ENCODE measurements at regions not wholly inside any gene's neighbourhood (a gene's known extent, or its start where the extent isn't known, plus 50 kb on each side); places are given as distances from the start of the nearest gene placed in this dataset.

DNA sequence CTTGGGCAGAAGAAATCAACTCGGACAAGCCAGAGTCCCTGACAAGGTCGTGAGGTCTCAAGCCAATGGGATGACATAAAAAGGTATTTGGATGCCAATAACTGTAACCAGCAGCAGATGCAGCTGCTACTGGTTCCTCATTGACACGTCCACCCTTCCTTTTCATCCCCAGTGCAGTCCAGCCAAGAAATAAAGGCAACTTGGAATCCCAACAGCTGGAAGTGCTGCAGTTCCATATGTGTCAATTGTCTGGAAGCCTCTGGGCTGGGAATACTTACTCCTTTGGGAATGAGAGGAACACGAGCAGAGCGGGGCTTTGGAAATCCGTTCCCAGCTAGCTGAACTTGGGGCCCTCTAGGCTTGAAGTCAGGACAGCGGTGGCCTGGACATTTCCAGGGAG lies 360.4 kb upstream of the ZFHX3 start:
- H3K4me3 ChIP-seq, result no peak overlapping the region
- no peaks in the 10 kb centered on the region for H3K36me3 ChIP-seq
- H3K27ac ChIP-seq, result no peak overlapping the region
- no peaks in the 10 kb centered on the region for H3K27me3 ChIP-seq
- no peaks in the 10 kb centered on the region for H3K9me3 ChIP-seq
- no peak for TF ChIP-seq POLR2A (IDR thresholded peaks at IDR 0.05)
- intact Hi-C loops (cut with DNase I), result no loop called here
- ATAC-seq (no peak), DNase-seq (no peak)
- H3K4me1 ChIP-seq, result no peaks in the 10 kb centered on the region
- 43% methylated on average over 3 of the region's 7 CpGs for WGBS (ENCODE audit: insufficient coverage, low coverage, low lambda C conversion rate, missing lambda C conversion rate)

DNA sequence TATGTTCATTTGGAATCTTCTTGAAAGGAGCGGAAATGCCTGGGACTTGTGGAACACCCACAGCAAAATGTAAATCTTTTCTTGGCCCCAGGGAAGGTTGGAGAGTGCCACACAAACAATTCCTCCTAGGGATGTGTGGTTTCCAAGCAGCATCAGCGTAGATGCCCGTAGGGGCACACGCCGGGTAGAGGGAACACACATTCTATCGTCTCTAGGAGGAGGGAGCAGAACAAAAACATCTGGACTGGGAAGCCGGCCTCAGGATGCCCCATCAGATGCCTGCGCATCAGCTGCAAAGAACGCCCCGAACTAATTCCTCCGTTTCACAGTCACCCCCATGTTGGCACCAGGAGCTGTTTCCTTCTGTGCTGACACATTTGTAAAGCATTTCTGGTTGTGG lies 357.9 kb upstream of the ZFHX3 start:
- no peaks in the 10 kb centered on the region for H3K27me3 ChIP-seq
- no peaks in the 10 kb centered on the region for H3K36me3 ChIP-seq
- 69% methylated on average over 1 of the region's 11 CpGs for WGBS (ENCODE audit: insufficient coverage, low coverage, low lambda C conversion rate, missing lambda C conversion rate)
- TF ChIP-seq, protein P1, sequence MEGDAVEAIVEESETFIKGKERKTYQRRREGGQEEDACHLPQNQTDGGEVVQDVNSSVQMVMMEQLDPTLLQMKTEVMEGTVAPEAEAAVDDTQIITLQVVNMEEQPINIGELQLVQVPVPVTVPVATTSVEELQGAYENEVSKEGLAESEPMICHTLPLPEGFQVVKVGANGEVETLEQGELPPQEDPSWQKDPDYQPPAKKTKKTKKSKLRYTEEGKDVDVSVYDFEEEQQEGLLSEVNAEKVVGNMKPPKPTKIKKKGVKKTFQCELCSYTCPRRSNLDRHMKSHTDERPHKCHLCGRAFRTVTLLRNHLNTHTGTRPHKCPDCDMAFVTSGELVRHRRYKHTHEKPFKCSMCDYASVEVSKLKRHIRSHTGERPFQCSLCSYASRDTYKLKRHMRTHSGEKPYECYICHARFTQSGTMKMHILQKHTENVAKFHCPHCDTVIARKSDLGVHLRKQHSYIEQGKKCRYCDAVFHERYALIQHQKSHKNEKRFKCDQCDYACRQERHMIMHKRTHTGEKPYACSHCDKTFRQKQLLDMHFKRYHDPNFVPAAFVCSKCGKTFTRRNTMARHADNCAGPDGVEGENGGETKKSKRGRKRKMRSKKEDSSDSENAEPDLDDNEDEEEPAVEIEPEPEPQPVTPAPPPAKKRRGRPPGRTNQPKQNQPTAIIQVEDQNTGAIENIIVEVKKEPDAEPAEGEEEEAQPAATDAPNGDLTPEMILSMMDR (IDR thresholded peaks at IDR 0.05), result no peak
- TF ChIP-seq POLR2A (IDR thresholded peaks at IDR 0.05), result no peak
- no peaks in the 10 kb centered on the region for H3K9me3 ChIP-seq
- no peaks in the 10 kb centered on the region for H3K4me1 ChIP-seq
- DNase-seq, result no peak
- intact Hi-C loops (cut with DNase I), result no loop called here
- no peak for ATAC-seq
- H3K27ac ChIP-seq, result no peak overlapping the region
- no peak overlapping the region for H3K4me3 ChIP-seq

GRCh38 chr16:73404001-73404400 lies 356.1 kb upstream of the ZFHX3 start:
- intact Hi-C loops (cut with DNase I), result no loop called here
- Histone ChIP-seq H3K27me3 (no peaks in the 10 kb centered on the region), H3K27ac (no peak overlapping the region), H3K4me1 (no peaks in the 10 kb centered on the region), H3K9me3 (no peaks in the 10 kb centered on the region), H3K4me3 (no peak overlapping the region), H3K36me3 (no peaks in the 10 kb centered on the region)
- ATAC-seq (no peak), DNase-seq (no peak)
- TF ChIP-seq, protein P1 (IDR thresholded peaks at IDR 0.05), result no peak
- no peak for TF ChIP-seq POLR2A (IDR thresholded peaks at IDR 0.05)

DNA sequence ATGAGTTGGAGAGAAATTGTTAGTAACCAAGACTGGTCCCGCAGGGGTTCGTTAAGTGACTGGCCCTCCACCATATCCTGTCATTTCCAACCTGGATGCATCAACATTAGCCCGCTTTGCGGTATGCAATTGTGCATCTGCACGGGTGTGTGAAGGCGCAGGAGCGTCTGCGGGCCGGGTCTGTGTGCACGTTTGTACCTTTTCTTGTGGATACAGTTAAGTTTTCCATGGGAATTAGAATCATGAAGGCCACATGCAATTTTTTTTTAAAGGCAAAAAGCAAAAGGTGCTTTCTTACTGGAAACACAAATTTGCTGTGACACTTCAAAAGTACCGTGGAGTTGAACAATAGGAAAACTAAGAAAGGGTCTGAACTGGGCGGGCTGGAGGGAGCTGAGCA lies 355.4 kb upstream of the ZFHX3 start:
- 84% methylated on average over 8 of the region's 12 CpGs for WGBS (ENCODE audit: insufficient coverage, low coverage, low lambda C conversion rate, missing lambda C conversion rate)
- no peak for ATAC-seq

DNA sequence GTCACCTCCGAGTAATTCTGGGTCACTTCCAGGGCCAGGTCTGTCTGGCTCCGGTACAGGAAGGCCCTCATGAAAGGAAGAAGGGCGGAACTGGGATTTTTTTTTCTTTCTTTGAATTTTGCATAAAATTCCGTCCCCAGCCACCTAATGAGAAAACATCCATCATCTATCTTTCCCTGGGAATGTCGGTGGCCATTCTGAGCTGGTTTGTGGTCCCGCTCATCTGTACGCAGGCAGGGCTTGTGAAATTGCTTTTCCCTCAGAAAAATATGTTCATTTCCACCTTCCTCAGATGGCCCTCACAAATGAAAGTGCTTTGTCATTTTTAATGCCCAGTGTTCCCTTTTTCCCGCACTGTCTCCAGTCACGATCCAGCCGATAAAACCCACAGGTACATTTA lies 353.0 kb upstream of the ZFHX3 start:
- no peak for ATAC-seq
- no peak for DNase-seq
- no peak overlapping the region for H3K27ac ChIP-seq
- intact Hi-C loops (cut with DNase I), result no loop called here
- H3K27me3 ChIP-seq, result no peaks in the 10 kb centered on the region
- TF ChIP-seq POLR2A (IDR thresholded peaks at IDR 0.05), result no peak
- TF ChIP-seq, protein P1 (IDR thresholded peaks at IDR 0.05), result no peak
- no peak overlapping the region for H3K4me3 ChIP-seq
- WGBS (ENCODE audit: insufficient coverage, low coverage, low lambda C conversion rate, missing lambda C conversion rate), result 83% methylated on average over 9 of the region's 10 CpGs
- H3K9me3 ChIP-seq, result no peaks in the 10 kb centered on the region
- H3K36me3 ChIP-seq, result no peaks in the 10 kb centered on the region
- no peaks in the 10 kb centered on the region for H3K4me1 ChIP-seq

More for the DNA sequence above, 355.4 kb upstream of the ZFHX3 start:
- intact Hi-C loops (cut with DNase I), result no loop called here
- Histone ChIP-seq H3K4me1 (no peaks in the 10 kb centered on the region), H3K9me3 (no peaks in the 10 kb centered on the region), H3K27me3 (no peaks in the 10 kb centered on the region), H3K36me3 (no peaks in the 10 kb centered on the region), H3K4me3 (no peak overlapping the region), H3K27ac (no peak overlapping the region)
- no peak for DNase-seq
- TF ChIP-seq, protein P1 (IDR thresholded peaks at IDR 0.05), result no peak
- TF ChIP-seq POLR2A (IDR thresholded peaks at IDR 0.05), result no peak

Measured in right lobe of liver (tissue), 6 donors.